ENCODE measurements at regions not wholly inside any gene's neighbourhood (a gene's known extent, or its start where the extent isn't known, plus 50 kb on each side); places are given as distances from the start of the nearest gene placed in this dataset.

DNA sequence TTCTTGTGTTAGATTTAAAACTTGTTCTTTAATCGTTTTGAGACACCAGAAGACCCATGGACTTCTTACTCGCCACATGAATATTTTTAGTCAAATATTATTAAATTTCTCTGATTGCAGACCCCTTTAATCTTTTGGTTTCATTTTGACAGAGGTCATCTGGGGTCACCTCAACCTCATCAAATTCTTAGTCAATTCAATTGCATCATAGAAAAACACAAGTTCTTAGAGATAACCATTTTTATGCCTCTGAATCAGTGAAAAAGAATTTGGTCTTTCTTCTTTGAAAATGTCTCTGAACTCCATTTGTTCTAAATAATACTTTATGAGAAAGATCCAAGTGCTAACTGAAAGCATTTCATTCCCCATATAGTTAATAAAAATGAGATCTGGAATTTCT is 55.2 kb upstream of the CBLN4 start:
- DNase-seq (ENCODE audit: low spot score) (peak; percentile 56), FAIRE-seq (no peak)

DNA sequence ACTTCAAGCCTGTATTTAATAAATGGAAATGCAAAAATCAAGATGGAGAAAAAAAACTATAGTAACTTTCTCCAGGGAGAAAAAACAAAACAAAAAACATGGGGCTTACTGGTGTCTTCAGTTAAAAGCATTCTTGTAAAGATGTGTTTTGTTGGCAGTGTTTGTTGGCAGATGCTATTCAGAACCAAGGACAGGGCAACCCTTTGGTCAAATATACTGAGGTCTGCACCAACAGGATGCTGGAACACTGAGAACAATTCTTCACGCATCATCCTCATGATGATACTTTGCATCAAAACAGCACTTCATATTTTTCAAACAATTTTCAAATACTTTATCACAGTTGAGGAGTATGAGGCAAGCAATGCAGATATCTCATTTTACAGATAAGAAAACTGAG is 63.7 kb upstream of the CBLN4 start:
- FAIRE-seq (no peak), DNase-seq (ENCODE audit: low spot score) (no peak)

DNA sequence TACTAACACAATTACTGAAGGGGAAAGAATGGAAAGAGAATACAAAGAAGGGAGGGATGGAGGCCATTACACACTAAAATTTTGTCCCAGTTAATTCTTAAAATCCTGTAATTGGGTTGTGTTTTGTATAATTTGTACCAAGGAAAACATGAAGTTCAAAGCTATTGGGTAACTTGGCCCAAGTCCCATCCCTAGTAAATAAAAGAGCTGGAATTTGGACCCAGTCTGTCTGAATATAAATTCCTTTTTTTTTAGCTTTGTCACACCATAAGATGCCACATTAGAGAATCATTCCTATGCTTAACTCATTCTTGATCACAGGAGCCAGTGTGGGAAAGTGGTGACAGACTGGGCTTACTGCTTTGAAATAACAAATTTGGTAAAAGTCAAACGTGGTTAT is 66.8 kb upstream of the CBLN4 start:
- DNase-seq (ENCODE audit: low spot score) (no peak), FAIRE-seq (no peak)

DNA sequence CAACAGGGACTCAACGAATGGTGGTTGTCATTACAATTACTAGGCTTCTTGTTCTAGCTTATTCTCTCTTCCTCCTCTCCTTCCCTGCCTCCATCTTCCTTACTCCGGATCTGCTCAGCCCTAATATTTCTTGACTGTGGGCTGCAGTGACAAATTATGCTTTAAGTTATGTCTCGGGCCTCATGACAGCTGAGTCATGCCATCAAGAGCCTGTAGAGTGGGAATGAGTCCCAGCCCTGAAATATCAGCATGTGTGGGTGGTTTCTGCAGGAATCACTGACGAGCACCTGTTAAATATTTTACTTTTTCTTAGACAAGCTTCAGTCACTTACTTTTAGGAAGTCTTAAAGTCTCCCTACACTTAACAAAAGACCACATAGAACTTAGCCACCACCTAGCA is 83.1 kb upstream of the CBLN4 start:
- DNase-seq (ENCODE audit: low spot score) (peak; percentile 33), FAIRE-seq (no peak)

DNA sequence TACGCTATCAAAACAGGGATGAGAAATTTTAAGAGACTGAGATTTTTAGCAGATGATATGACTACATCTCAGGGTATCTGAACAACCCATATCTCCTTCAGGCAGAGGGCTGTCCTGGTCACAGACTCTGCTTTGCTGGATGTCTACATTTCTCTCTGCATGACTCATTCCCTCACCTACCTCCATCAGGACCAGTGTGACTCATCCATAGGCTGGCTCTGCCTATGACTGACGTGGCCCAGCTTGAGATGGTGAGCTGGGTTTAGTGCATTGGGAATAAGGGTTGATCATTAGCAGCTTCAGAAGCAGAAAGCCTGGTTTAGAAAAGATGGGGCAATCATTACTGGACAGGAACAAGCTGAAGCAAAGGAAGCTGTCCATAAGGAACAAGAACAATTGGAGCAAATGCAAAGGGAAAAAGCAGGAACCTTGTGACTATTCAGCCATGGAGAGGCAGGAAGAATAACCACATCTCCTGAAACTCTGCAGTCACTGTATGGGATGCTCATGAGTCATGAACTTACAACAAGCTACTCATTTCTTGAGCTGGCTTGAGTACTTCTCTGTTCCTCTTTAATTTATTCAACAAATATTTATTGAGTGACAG is 86.4 kb upstream of the CBLN4 start:
- FAIRE-seq: peak; percentile 81

DNA sequence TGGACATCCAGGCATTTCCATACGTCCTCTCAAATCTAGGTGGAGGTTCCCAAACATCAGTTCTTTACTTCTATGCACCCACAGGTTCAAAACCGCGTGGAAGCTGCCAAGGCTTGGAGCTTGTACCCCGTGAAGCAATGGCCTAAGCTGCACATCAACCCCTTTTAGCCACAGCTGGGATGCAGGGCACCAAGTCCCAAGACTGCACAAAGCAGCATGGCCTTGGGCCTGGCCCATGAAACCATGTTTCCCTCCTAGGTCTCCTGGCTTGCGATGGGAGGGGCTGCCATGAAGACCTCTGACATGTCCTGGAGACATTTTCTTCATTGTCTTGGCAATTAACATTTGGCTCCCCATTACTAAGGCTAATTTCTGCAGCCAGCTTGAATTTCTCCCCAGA is 88.9 kb upstream of the CBLN4 start:
- FAIRE-seq: no peak
- DNase-seq (ENCODE audit: low spot score): no peak

More for the DNA sequence above, 86.4 kb upstream of the CBLN4 start:
- peak; percentile 90 for DNase-seq (ENCODE audit: low spot score)

DNA sequence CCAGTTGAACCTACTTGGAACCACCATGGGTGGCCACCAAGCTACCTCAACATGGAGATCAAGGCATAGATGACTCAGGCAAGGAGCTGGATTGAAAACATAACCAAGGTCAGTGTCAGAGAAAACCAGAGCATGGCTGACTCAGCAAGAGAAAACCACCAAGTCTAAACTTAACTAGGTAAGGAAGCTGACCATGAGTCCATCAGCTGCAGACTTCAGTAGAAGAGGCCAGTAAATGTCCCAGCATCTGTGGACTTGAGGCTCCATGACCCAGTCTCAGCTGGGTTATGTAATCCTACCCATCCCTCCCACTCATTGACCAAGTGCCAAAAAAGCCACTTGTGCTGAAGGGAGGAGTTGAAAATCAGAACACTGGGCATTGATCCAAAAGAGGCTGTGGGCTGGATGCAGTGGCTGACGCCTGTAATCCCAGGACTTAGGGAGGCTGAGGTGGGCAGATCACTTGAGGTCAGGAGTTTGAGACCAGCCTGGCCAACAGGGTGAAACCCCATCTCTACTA is 93.7 kb upstream of the CBLN4 start:
- FAIRE-seq: no peak
- peak; percentile 85 for DNase-seq (ENCODE audit: low spot score)

DNA sequence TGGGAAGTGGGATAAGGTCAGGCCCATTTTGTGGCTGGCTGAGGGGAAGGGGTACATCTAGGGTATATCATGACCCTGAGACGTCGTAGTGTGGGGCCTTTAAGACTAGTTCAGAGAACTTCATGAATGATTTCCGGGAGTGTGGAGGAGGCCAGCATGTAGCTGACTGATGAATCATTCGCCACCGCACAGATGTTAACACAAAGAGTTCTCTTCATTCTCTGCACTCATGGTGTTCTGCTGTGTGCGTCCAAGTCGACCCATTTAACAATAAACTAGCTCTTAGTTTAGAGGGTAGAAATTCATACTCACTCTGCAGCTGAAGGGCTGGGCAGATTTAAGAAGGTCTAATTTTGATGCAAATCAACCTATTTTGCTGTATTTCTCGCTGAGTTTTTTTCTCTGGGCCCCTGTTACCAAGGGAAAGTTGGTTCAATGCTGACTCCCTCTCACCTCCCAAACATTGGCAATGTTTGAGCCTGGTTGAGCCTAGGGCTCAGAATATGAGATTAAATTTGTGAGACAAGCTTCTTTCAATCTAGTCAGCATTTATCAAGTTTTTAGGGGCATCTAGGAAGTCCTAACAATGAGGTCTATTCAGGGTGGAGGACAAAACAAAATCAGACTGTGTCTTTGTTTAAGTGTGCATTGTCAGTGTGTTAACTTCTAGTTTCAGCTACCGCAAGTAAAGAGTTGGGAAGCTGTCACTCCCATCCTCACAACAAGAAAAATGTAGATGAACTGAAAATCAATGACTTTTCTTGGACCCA is 106.8 kb upstream of the CBLN4 start:
- peak; percentile 27 for DNase-seq (ENCODE audit: low spot score)
- FAIRE-seq: no peak

DNA sequence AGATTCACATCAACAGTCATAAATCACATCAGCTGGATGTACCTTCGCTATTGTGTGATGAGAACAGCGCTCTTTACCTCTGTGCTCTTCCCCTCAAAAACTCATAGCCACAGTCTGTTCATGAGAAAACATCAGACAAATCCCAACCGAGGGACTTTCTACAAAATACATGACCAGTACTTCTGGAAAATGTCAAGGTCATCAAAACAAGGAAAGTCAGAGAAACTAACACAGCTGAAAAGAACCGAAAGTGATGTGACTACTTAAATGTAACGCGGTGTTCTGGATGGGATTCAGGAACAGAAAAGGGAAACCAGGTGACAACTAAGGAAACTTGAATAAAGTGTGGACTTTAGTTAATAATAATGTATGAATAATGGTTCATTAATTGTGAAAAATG is 112.0 kb upstream of the CBLN4 start:
- no peak for FAIRE-seq
- no peak for DNase-seq (ENCODE audit: low spot score)

DNA sequence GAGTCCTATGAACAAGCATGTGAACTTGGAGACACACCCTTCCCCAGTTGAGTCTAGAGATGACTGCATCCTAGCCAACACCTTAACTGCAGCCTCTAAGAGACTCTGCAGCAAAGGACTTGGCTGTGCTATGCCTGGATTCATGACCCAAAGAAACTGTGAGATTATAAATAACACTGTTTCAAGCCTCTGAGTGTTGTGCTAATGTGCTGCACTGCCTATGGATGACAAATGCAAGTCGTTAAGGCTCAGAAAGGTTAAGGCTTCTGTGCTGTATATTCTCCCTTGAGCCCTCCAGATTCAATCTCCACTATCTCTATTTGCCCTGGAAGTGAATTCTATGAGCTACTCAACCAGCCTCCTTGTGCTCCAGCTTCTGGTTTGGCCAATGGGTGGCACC is 116.5 kb upstream of the CBLN4 start:
- FAIRE-seq (no peak), DNase-seq (ENCODE audit: low spot score) (no peak)

DNA sequence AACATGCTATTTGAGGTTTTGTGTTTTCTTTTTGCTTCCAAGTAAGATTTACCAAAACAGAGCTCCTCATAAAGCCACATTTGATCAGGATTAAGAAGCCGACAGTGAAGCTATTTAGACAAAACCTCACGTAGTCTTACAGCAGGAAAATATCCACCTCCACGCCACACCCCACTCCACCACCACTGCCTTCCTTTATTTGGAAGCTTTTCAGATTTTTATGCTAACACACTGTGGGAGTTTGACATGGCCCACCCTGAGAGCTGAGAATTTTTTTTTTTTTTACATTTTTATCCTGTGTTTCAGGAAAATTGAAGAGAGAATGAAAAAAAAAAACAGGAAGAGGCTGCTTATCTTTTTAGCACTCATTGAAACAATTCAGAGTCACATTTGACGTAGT is 104.8 kb upstream of the MC3R start:
- FAIRE-seq: no peak
- no peak for DNase-seq (ENCODE audit: low spot score)

DNA sequence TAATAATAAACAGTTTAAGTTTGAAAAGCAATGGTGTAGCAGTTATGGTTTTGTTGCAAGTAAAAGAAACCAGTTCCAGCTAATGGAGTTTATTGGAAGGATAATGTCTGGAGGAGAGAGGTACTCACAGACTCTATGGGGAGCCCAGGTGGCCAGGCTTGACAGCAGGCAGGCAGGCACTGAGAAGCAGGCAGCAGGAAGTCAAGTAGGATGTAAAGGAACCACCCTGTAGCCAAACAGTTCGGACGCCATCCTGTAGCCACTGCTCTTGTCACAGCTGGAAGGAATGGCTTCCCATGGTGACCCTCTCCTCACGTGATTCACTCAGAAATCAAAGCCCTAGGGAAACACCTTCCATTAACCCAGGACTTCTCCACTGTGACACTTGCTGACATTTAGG is 96.7 kb upstream of the MC3R start:
- FAIRE-seq (no peak), DNase-seq (ENCODE audit: low spot score) (no peak)

DNA sequence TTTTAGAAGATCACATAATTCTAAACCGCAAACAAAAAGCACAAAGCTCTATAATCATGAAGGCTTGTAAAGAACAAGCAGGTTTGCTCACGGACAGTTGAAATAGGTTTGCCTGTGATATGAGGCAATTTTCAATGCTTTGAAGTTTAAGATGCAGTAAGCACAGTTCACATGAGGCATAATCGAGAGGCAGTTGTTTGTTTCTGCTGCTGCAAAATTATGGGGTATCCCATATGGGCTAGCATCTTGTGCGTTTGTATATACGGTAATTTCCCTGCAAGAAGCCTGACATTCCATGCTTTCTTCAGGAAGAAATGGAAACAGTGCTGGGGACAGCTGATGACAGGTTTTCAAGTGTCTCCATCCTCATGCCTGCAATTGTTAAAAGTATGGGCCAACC is 94.6 kb upstream of the MC3R start:
- no peak for DNase-seq (ENCODE audit: low spot score)
- FAIRE-seq: no peak

DNA sequence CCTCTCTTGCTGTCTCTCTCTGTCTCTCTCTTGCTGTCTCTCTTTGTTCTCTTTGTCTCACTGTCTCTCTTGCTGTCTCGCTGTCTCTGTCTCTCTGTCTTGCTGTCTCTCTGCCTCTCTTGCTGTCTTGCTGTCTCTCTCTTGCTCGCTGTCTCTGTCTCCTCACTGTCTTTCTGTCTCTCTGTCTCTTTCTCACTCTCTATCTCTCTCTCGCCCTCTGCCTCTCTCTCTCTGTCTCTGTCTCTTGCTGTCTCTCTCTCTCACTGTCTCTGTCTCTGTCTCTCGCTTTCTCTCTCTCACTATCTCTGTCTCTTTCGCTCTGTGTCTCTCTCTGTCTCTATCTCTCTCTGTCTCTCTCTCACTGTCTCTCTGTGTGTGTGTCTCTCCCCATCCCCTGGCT is 92.9 kb upstream of the MC3R start:
- DNase-seq (ENCODE audit: low spot score) (no peak), FAIRE-seq (no peak)

DNA sequence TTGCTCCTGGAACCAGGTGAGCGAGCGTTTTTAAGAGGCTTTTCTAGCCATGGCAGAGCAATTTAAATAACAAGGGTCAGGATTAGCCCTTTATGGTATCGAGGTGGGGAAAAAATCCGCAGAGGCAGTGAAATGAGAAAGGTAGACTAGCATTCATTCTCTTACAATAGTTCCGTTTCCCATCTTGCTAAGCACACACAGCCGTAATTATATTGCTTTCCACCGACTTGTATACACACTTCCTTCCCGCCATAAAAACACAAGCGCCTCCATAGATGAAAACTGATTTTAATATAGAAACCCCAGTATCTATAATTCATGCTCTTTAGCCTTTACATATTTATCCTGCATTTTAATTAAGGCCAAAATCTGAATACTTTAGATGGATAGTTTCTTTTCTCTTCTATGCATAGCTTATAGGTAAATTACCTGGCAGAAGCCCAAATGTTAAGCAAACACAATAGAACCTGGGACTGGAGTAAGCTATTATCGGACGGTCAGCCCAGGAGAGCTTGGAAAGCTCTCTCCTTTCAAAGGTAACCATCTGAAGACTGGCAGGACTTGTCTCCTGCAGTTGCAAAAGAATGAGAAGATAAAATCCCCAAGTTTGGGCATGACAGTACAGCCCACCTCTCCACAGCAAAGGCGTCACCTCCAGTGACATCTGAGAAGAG is 90.9 kb upstream of the MC3R start:
- no peak for FAIRE-seq
- no peak for DNase-seq (ENCODE audit: low spot score)

DNA sequence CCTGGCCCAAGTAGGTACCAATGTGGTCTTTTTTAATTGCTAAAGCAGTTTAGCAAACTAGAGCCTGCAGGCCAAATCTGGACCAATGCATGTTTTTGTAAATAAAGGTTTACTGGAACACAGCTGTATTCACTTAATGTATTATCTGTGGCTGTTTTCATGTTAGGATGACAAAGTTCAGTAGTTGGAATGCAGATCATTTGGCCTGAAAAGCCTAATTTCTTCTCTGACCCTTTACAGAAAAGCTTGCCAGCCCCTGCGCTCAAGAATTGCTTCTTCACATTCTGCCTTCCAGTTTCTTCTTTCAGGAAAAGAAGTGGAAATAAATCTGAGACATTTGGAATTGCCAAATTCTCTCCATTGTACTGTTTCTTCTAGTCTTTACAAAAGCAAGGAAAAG is 90.0 kb upstream of the MC3R start:
- FAIRE-seq (no peak), DNase-seq (ENCODE audit: low spot score) (no peak)

DNA sequence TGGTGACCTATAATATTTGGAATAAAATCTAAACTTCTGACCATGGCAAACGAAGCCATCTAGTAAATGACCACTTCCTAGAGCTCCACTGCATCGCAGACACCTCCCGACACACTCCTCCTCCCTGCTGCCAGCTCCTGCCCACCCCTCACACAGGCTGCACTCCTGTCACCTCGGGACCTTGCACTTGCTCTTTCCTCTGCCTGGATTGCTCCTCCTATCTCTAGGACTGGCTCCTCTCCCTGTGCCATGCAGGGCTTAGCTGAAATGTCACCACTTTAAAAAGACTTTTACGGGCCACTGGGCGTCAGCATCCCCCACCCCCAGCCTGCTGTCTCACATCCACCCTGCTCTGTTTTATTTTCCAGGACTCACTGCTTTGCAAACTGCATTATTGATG is 87.6 kb upstream of the MC3R start:
- DNase-seq (ENCODE audit: low spot score): no peak
- no peak for FAIRE-seq

DNA sequence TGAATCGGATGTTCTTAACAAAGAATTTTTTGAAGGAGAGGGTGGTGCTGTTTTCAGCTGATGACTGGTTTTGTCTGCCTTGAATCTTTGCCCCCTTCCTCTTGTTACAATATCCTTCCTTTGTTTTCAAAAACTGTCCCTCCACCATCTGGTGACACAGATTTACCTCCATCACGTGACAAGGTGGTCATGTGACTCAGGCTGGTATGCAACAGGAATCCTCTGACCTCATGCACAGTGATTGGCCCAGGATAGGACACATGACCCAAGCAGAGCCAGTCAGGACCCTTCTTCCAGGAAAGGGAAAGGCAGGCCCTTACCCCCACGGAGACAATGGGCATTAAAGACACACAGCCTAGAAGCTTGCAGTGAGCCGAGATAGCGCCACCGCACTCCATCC is 84.7 kb upstream of the MC3R start:
- no peak for FAIRE-seq
- DNase-seq (ENCODE audit: low spot score): no peak

DNA sequence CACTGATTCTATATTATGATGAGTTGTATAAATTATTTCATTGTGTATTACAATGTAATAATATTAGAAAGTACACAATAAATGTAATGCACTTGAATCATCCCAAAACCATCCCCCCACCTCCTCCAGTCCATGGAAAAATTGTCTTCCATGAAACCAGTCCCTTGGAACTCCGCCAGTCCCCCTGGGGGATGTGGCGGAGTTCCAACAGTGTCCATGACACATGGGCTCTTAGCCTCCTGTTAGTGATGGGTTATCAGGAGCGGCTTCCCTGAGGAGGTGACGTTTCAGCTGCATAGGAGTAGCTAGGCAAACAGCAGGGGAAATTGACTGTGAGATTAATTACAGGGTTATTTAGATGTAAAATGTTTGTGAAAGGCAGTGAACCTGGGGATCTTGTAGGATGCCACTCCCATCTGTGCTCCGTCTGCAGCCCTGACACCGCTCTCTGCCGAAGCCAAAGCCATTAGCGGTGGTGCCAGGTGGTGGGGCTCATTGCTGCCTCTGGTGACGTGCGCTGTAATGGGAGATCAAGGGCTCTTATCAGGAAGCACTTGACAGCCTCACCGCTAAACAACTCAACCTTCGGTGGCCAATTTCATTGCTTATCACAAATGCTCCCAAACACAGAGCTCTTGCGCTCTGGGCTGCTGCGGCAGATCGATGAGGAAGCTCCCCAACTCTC is 81.6 kb upstream of the MC3R start:
- FAIRE-seq (no peak), DNase-seq (ENCODE audit: low spot score) (no peak)

DNA sequence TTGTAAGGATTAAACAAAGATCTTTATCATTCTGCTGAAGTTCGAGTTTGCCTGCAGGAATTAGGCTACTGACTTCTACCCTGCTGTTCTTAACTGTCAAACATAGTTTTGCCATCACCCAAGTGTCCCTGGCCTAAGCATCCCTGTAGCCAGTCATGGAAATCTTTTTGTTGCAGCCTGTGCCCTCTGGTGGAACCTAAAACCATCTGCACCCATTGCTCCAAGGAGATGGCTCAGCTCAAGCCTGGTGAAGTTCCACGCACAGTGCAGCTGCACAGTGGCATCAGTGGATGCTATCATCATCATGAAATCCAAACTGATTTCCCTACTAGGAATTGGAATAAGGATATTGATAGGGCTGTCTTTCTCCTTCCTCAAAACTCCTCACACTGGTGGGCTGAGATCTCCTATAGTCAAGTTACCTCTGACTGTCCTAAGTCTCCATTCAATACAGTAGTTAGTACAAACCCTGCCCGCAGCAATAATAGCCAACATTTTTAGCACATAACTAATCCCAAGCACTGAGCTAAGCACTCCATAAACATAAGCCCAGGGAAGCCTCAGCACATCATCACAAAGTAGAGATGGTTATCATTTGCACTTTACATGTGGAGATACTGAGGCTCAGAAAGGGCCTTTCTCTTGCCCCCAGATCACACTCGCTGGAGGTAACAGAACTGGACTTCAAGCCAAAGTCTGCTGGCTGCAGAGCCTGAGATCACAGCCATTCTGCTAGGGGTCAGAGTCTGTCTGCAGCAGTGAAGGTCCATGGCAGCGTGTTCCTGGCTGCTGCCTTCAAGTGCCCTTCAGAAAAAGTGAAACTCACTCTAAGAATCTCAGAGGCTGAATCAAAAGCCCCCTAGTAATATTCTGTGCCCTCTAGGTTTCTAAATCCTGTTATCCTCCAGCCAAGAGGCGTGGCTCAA is 77.2 kb upstream of the MC3R start:
- DNase-seq (ENCODE audit: low spot score) (no peak), FAIRE-seq (no peak)

DNA sequence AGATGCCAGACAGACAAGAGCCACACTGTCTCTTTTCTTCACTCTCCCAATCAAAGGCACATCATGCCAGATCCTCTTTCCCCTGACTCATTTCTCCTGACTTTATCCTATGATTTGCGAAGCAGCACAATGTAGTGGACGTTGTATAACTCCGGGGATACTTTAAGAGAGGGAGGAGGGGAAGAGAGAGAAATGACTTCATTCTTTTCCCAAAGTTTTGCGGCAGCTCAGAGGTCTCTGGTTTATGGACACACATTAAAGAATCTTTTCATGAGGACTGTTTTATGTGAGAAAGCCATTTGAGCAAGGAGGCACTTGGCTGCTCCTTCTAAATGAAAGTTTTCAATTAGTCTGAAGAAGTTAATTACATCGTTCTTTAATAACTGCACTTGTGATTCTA is 75.1 kb upstream of the MC3R start:
- DNase-seq (ENCODE audit: low spot score): no peak
- no peak for FAIRE-seq

Measured in RCC 7860 (cell line).